Hepatocyte (in vitro differentiated cells): ENCODE measurements at regions not wholly inside any gene's neighbourhood (a gene's known extent, or its start where the extent isn't known, plus 50 kb on each side); places are given as distances from the start of the nearest gene placed in this dataset. TPM values are rescaled to one million over a fixed set of nuclear protein-coding genes. Genes with fewer than 3 reads are reported as not detected.
"Not testable (repeated sequence)": the region's sequence is repeated elsewhere in the genome, so short reads cannot be mapped to it uniquely, and the experiment has no call there.

Experiments used
- DNase-seq: peaks from one replicate; pipeline ENCODE4 v3.0.0-alpha.2; 2016; ENCODE audit warnings: low spot score
- H2AFZ ChIP-seq: fragments of 200-600 bp; sonication (generic); 2 replicates; pipeline ENCODE4 v1.6.0; 2016; ENCODE audit warnings: antibody characterized with exemption, mild to moderate bottlenecking
- H3K27ac ChIP-seq: fragments of 200-600 bp; sonication (generic); 2 replicates; pipeline ENCODE4 v1.5.1; 2016; ENCODE audit warnings: mild to moderate bottlenecking
- H3K27me3 ChIP-seq: fragments of 200-600 bp; sonication (generic); 2 replicates; pipeline ENCODE4 v1.6.1; 2016
- H3K36me3 ChIP-seq: fragments of 200-600 bp; sonication (generic); replicated peaks from 2 replicates; pipeline ENCODE4 v1.5.1; 2016; ENCODE audit warnings: low read depth; ENCODE audit not compliant: insufficient read depth
- H3K4me1 ChIP-seq: fragments of 200-600 bp; sonication (generic); 2 replicates; pipeline ENCODE4 v1.5.1; 2016; ENCODE audit warnings: mild to moderate bottlenecking, moderate library complexity; ENCODE audit not compliant: insufficient read depth
- H3K4me2 ChIP-seq: fragments of 200-600 bp; sonication (generic); 2 replicates; pipeline ENCODE4 v1.6.0; 2016
- H3K4me3 ChIP-seq: fragments of 200-600 bp; sonication (generic); 2 replicates; pipeline ENCODE4 v1.5.1; 2016; ENCODE audit warnings: mild to moderate bottlenecking
- H3K79me2 ChIP-seq: fragments of 200-600 bp; sonication (generic); 2 replicates; pipeline ENCODE4 v1.6.0; 2017; ENCODE audit warnings: mild to moderate bottlenecking
- H3K9me2 ChIP-seq: fragments of 200-600 bp; sonication (generic); replicated peaks from 2 replicates; pipeline ENCODE4 v1.6.0; 2017; ENCODE audit warnings: mild to moderate bottlenecking; ENCODE audit not compliant: insufficient read depth
- H3K9me3 ChIP-seq: fragments of 200-600 bp; sonication (generic); 2 replicates; pipeline ENCODE4 v1.5.1; 2016; ENCODE audit warnings: low read depth, mild to moderate bottlenecking
- H4K20me1 ChIP-seq: fragments of 200-600 bp; sonication (generic); 2 replicates; pipeline ENCODE4 v1.6.0; 2016; ENCODE audit warnings: mild to moderate bottlenecking; ENCODE audit not compliant: insufficient read depth, poor library complexity, severe bottlenecking
- CTCF ChIP-seq: fragments of 200-600 bp; sonication (generic); IDR thresholded peaks from 2 replicates; pipeline ENCODE4 v1.5.1; 2016; ENCODE audit warnings: antibody characterized with exemption, mild to moderate bottlenecking; ENCODE audit not compliant: poor library complexity
- EZH2 ChIP-seq: fragments of 200-600 bp; sonication (generic); IDR thresholded peaks from 2 replicates; pipeline ENCODE4 v1.6.1; 2016; ENCODE audit warnings: antibody characterized with exemption, mild to moderate bottlenecking, borderline replicate concordance
- EZH2phosphoT487 ChIP-seq: fragments of 200-600 bp; sonication (generic); IDR thresholded peaks from one replicate; pipeline ENCODE4 v1.6.1; 2018; ENCODE audit warnings: antibody characterized with exemption, mild to moderate bottlenecking, low read depth, moderate library complexity; ENCODE audit not compliant: unreplicated experiment, severe bottlenecking
- WGBS: methylation state at CpG from one replicate; pipeline ENCODE4 v1.1.6; 2016; ENCODE audit warnings: low lambda C conversion rate; ENCODE audit errors: missing lambda C conversion rate; 5-methylcytosine and 5-hydroxymethylcytosine counted together
- small RNA-seq: library from RNA; depleted of rRNA; stranded (forward); fragments of <200 nt; gene quantifications from one replicate; pipeline ENCODE3, GENCODE V24; 2014

- Histone ChIP-seq H3K4me1 (no peaks in the 10 kb centered on the region), H3K27me3 (no peaks in the 10 kb centered on the region), H3K36me3 (no peaks in the 10 kb centered on the region), H3K4me3 (no peak overlapping the region), H4K20me1 (no peaks in the 10 kb centered on the region), H2AFZ (no peak overlapping the region), H3K9me3 (no peaks in the 10 kb centered on the region), H3K79me2 (no peaks in the 10 kb centered on the region), H3K9me2 (no peaks in the 10 kb centered on the region), H3K4me2 (no peak overlapping the region), H3K27ac (no peak overlapping the region)
- no peak for DNase-seq
- WGBS = 91% methylated on average over 5 of the region's 5 CpGs
- TF ChIP-seq EZH2phosphoT487 (no peak), EZH2 (no peak), CTCF (no peak)
These were observed 102.6 kb downstream of the GOSR1 start for GRCh38 chr17:30579610-30580315.

GRCh38 chr17:30578015-30578717 lies 101.0 kb downstream of the GOSR1 start:
- not testable (repeated sequence) for H3K9me3 ChIP-seq, H3K27ac ChIP-seq, H3K27me3 ChIP-seq, DNase-seq, H3K79me2 ChIP-seq, H3K4me3 ChIP-seq, H3K4me2 ChIP-seq, H3K36me3 ChIP-seq, H2AFZ ChIP-seq, H3K4me1 ChIP-seq, H3K9me2 ChIP-seq, H4K20me1 ChIP-seq
- WGBS = 92% methylated on average over 9 of the region's 9 CpGs

Small RNA genes lying in the stretch of these regions (small RNA-seq; reads per million reads assigned to genes)
- gene AC005562.1 (not detected), gene AC127024.7 (not detected), gene RN7SL316P (not detected)
